Ascending aorta (tissue), 2 donors: ENCODE measurements at regions not wholly inside any gene's neighbourhood (a gene's known extent, or its start where the extent isn't known, plus 50 kb on each side); places are given as distances from the start of the nearest gene placed in this dataset.
"Not testable (repeated sequence)": the region's sequence is repeated elsewhere in the genome, so short reads cannot be mapped to it uniquely, and the experiment has no call there.

Experiments
- DNase-seq, 2 donors: peaks; one replicate each; pipeline ENCODE4 v3.0.0-alpha.2; 2019; ENCODE audit warnings: low spot score in 2 of 2
- H3K27ac ChIP-seq, 2 donors: fragments of 200-600 bp; sonication (generic); one replicate each; pipeline ENCODE4 v1.5.1; 2016 to 2017; ENCODE audit warnings: mild to moderate bottlenecking in 1 of 2
- H3K27me3 ChIP-seq: fragments of 200-600 bp; sonication (generic); one replicate; pipeline ENCODE4 v1.5.1; 2017
- H3K36me3 ChIP-seq, 2 donors: fragments of 200-600 bp; sonication (generic); one replicate each; pipeline ENCODE4 v1.5.1; 2016
- H3K4me1 ChIP-seq, 2 donors: fragments of 200-600 bp; sonication (generic); one replicate each; pipeline ENCODE4 v1.5.1; 2016 to 2017; ENCODE audit warnings: mild to moderate bottlenecking in 1 of 2
- H3K4me3 ChIP-seq, 2 donors: fragments of 200-600 bp; sonication (generic); one replicate each; pipeline ENCODE4 v1.5.1; 2016 to 2017; ENCODE audit warnings: mild to moderate bottlenecking in 1 of 2
- H3K9me3 ChIP-seq, 2 donors: fragments of 200-600 bp; sonication (generic); one replicate each; pipeline ENCODE4 v1.5.1; 2016
- intact Hi-C: fragments of 100-400 bp; cut with DNase I; formaldehyde crosslinking; loops from one replicate; pipeline ENCODE4 v1.15.1; 2023
- TF ChIP-seq, protein P1 (sequence below), 3 experiments: fragments of 200-600 bp in 2 of 3; fragments of 450-650 bp in 1 of 3; sonication (generic) in 2 of 3; IDR thresholded peaks; one replicate each; pipeline ENCODE4 v1.5.1; 2016 to 2019; ENCODE audit warnings: antibody characterized with exemption in 3 of 3, mild to moderate bottlenecking in 1 of 3, moderate library complexity in 1 of 3

DNA sequence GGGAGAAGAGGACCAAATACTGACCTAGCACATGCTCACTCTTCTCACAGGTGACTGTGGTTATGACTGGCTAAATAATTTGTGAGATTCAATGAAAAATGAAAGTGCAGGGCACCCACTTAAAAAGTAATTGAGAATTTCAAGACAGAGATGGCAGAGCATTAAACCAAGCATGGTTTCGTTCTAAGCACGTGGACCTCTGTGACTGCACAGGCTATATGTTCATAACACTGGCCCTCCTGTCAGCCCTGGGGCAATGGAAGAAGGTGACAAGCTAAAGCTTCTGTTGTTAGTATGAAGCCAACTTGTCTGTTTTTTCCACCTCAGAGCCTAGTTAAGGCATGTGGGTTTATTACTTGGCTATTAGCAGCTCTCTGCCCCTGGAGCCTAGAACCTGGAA, 130.9 kb downstream of the FASLG start:
- TF ChIP-seq, protein P1, sequence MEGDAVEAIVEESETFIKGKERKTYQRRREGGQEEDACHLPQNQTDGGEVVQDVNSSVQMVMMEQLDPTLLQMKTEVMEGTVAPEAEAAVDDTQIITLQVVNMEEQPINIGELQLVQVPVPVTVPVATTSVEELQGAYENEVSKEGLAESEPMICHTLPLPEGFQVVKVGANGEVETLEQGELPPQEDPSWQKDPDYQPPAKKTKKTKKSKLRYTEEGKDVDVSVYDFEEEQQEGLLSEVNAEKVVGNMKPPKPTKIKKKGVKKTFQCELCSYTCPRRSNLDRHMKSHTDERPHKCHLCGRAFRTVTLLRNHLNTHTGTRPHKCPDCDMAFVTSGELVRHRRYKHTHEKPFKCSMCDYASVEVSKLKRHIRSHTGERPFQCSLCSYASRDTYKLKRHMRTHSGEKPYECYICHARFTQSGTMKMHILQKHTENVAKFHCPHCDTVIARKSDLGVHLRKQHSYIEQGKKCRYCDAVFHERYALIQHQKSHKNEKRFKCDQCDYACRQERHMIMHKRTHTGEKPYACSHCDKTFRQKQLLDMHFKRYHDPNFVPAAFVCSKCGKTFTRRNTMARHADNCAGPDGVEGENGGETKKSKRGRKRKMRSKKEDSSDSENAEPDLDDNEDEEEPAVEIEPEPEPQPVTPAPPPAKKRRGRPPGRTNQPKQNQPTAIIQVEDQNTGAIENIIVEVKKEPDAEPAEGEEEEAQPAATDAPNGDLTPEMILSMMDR (IDR thresholded peaks at IDR 0.05), result no peak
- H3K4me1 ChIP-seq, result no peaks in the 10 kb centered on the region
- no peak overlapping the region for H3K4me3 ChIP-seq
- no peaks in the 10 kb centered on the region for H3K27me3 ChIP-seq
- no peak for DNase-seq
- no peaks in the 10 kb centered on the region for H3K9me3 ChIP-seq
- H3K36me3 ChIP-seq, result no peaks in the 10 kb centered on the region
- no peak overlapping the region for H3K27ac ChIP-seq
- intact Hi-C loops, result no loop called here

DNA sequence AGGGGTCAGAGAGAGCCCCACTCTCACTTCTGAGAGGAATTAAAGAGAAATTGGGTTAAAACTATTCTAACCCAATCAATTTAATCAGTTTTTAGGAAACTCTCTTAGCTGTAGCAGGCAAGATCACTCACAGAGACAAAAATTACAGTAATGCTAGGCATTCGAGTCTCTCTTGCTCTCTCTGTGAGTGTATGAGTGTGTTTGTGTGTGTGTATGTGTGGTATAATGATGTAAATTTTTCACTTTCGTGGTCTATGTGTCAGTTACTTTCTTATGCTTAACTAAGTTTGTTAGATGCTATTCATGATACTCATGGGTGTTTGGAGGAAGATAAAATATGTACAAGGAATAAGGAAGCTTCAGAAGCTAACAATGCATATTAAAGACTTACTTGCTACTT, 131.3 kb downstream of the FASLG start:
- H3K4me1 ChIP-seq, result no peaks in the 10 kb centered on the region
- no peak for DNase-seq
- no peaks in the 10 kb centered on the region for H3K36me3 ChIP-seq
- intact Hi-C loops, result no loop called here
- H3K9me3 ChIP-seq, result no peaks in the 10 kb centered on the region
- H3K27ac ChIP-seq, result no peak overlapping the region
- TF ChIP-seq, protein P1 (IDR thresholded peaks at IDR 0.05), result no peak
- H3K4me3 ChIP-seq, result no peak overlapping the region
- no peaks in the 10 kb centered on the region for H3K27me3 ChIP-seq

DNA sequence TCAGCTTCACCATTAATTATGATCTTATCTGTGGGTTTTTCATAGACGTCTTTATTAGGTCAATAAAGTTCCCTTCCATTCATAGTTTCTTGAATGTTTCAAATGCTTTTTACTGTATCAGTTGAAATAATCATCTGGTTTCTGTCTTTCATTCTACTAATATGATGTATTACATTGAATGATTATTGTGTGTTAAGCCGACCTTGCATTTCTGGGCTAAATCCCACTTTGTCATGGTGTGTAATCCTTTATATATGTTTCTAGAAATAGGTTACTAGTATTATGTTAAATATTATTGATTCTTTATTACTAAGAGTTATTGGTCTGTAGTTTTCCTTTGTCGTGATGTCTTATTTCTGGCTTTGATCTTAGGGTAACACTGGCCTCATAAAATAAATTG, 134.9 kb downstream of the FASLG start:
- no peaks in the 10 kb centered on the region for H3K9me3 ChIP-seq
- H3K27ac ChIP-seq, result no peak overlapping the region
- TF ChIP-seq, protein P1 (IDR thresholded peaks at IDR 0.05), result no peak
- no peaks in the 10 kb centered on the region for H3K27me3 ChIP-seq
- no peak for DNase-seq
- no peaks in the 10 kb centered on the region for H3K36me3 ChIP-seq
- intact Hi-C loops, result no loop called here
- H3K4me3 ChIP-seq, result no peak overlapping the region
- no peaks in the 10 kb centered on the region for H3K4me1 ChIP-seq

DNA sequence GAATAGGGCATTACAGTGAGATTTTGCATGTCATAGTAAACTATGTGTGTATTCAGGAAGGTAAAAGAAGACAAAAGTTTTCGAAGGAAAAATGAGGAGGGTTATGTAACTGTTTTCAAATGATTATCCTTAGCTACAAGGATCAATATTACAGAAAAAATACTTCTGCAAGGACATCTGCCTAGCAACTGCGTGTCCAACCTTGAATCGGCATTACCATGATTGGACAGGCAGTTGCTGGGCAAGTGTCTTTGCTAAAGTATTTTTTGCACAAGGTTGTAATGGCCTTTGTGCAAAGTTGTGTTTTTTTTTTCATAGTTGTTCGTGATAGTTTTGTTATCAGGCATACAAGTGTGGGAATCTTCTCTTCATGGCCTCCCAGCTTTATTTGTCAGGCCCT, 136.8 kb downstream of the FASLG start:
- no peaks in the 10 kb centered on the region for H3K27me3 ChIP-seq
- no peak overlapping the region for H3K27ac ChIP-seq
- no peaks in the 10 kb centered on the region for H3K9me3 ChIP-seq
- intact Hi-C loops, result no loop called here
- H3K36me3 ChIP-seq, result no peaks in the 10 kb centered on the region
- TF ChIP-seq, protein P1 (IDR thresholded peaks at IDR 0.05), result no peak
- no peaks in the 10 kb centered on the region for H3K4me1 ChIP-seq
- no peak overlapping the region for H3K4me3 ChIP-seq
- no peak for DNase-seq

DNA sequence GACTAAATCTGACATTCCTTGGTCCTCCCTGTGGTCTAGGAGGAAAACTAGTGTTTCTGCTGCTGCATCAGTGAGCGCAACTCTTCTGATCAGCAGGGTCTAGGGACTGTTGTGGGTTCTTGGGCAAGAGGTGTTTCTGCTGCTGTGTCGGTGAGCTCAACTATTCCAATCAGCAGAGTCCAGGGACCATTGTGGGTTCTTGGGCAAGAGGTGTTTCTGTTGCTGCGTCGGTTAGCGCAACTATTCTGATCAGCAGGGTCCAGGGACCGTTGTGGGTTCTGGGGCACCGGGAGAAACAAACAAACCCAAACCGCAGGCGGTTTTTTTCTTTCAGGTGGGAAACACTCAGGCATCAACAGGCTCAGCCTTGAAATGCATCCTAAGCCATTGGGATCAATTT, 140.9 kb downstream of the FASLG start:
- H3K27ac ChIP-seq, intact Hi-C loops, DNase-seq, H3K9me3 ChIP-seq, H3K27me3 ChIP-seq, H3K4me3 ChIP-seq, H3K36me3 ChIP-seq, H3K4me1 ChIP-seq: not testable (repeated sequence)

DNA sequence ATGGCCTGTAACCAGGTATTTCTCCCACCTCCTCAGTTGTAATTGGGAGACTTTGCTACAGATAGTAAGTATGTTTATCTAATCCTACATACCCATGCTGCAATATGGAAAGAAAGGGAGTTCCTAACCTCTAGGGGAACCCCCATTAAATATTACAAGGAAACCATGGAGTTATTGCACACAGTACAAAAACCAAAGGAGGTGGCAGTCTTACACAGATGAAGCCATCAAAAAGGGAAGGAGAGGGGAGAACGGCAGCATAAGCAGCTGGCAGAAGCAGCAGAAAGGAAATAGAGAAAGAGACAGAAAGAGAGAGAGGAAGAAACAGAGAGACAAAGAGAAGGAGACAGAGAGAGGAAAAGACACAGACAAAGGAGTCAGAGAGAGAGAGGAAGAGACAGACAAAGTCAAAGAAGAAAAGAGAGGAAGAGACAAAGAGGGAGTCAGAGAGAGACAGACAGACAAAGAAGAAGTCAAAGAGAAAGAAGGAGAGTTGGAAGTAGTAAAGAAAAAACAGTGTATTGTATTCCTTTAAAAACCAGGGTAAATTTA, 142.9 kb downstream of the FASLG start:
- no peaks in the 10 kb centered on the region for H3K36me3 ChIP-seq
- H3K27me3 ChIP-seq, result no peaks in the 10 kb centered on the region
- H3K4me3 ChIP-seq, result no peak overlapping the region
- no peak for DNase-seq
- intact Hi-C loops, result no loop called here
- no peaks in the 10 kb centered on the region for H3K9me3 ChIP-seq
- H3K4me1 ChIP-seq, result no peaks in the 10 kb centered on the region
- TF ChIP-seq, protein P1 (IDR thresholded peaks at IDR 0.05), result no peak
- no peak overlapping the region for H3K27ac ChIP-seq
